ENCODE measurements at regions not wholly inside any gene's neighbourhood (a gene's known extent, or its start where the extent isn't known, plus 50 kb on each side); places are given as distances from the start of the nearest gene placed in this dataset.

DNA sequence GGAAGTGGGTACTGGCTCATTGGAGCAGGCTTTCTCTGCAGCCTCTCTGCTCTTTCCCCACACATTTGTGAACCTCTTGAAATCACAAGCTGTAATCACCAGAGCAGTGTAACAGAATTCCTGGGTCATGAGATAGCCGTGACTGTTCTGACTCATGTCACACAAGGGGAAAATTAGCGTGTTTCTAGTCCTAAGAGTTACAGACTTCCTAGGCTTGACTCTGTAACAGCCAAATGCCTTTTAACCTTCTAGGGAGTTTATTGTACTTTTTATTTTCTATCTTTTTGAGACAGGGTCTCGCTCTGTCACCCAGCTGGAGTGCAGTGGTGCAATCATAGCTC, 54.7 kb upstream of the TRAK1 start:
- Mint-ChIP-seq H3K27me3 (ENCODE audit: insufficient read depth, low read depth, poor library complexity) (peaks cover 5% of the 10 kb centered on the region), H3K4me3 (no peak overlapping the region), H3K9me3 (no peaks in the 10 kb centered on the region), H3K4me1 (peaks cover 30% of the 10 kb centered on the region), H3K36me3 (ENCODE audit: low read depth) (peaks cover 12% of the 10 kb centered on the region; the same call in 1 of the 3 replicates), H3K27ac (peak overlapping the region; percentile 75)
- H4K20me1 ChIP-seq (replicated peaks; ENCODE audit: insufficient read depth) = no peaks in the 10 kb centered on the region
- no peak overlapping the region for H3K4me3 ChIP-seq
- no peak overlapping the region for H2AFZ ChIP-seq
- H3K27me3 ChIP-seq (ENCODE audit: insufficient read depth) = no peaks in the 10 kb centered on the region
- no peaks in the 10 kb centered on the region for H3K36me3 ChIP-seq (ENCODE audit: insufficient read depth)
- peaks cover 18% of the 10 kb centered on the region for H3K4me1 ChIP-seq (ENCODE audit: insufficient read depth)
- H3K27ac ChIP-seq (ENCODE audit: low read depth) = no peak overlapping the region
- DNase-seq (ENCODE audit: low spot score) = no peak
- H3K4me2 ChIP-seq = no peak overlapping the region
- peaks cover 65% of the 10 kb centered on the region for H3K79me2 ChIP-seq (replicated peaks; ENCODE audit: insufficient read depth)
- H3K9me2 ChIP-seq (ENCODE audit: insufficient read depth) = no peaks in the 10 kb centered on the region
- no peak for ATAC-seq
- H3F3A ChIP-seq (replicated peaks; ENCODE audit: low read depth) = no peaks in the 10 kb centered on the region
- TF ChIP-seq, protein P1, sequence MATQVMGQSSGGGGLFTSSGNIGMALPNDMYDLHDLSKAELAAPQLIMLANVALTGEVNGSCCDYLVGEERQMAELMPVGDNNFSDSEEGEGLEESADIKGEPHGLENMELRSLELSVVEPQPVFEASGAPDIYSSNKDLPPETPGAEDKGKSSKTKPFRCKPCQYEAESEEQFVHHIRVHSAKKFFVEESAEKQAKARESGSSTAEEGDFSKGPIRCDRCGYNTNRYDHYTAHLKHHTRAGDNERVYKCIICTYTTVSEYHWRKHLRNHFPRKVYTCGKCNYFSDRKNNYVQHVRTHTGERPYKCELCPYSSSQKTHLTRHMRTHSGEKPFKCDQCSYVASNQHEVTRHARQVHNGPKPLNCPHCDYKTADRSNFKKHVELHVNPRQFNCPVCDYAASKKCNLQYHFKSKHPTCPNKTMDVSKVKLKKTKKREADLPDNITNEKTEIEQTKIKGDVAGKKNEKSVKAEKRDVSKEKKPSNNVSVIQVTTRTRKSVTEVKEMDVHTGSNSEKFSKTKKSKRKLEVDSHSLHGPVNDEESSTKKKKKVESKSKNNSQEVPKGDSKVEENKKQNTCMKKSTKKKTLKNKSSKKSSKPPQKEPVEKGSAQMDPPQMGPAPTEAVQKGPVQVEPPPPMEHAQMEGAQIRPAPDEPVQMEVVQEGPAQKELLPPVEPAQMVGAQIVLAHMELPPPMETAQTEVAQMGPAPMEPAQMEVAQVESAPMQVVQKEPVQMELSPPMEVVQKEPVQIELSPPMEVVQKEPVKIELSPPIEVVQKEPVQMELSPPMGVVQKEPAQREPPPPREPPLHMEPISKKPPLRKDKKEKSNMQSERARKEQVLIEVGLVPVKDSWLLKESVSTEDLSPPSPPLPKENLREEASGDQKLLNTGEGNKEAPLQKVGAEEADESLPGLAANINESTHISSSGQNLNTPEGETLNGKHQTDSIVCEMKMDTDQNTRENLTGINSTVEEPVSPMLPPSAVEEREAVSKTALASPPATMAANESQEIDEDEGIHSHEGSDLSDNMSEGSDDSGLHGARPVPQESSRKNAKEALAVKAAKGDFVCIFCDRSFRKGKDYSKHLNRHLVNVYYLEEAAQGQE (IDR thresholded peaks at IDR 0.05; ENCODE audit: unreplicated experiment) = no peak
- TF ChIP-seq NANOG (IDR thresholded peaks at IDR 0.05; ENCODE audit: borderline replicate concordance) (no peak), CREB1 (CRISPR knock-in tag; IDR thresholded peaks at IDR 0.05; ENCODE audit: low read depth) (no peak), STAT1 (IDR thresholded peaks at IDR 0.05; ENCODE audit: unreplicated experiment) (no peak), JUNB (IDR thresholded peaks at IDR 0.05; ENCODE audit: unreplicated experiment) (no peak), EZH2phosphoT487 (IDR thresholded peaks at IDR 0.05; ENCODE audit: unreplicated experiment) (no peak), CTCF (conservative IDR thresholded peaks at IDR 0.05; ENCODE audit: low read depth in 2 of 2) (no peak), POLR2AphosphoS5 (IDR thresholded peaks at IDR 0.05; ENCODE audit: low read depth) (no peak), ZNF331 (CRISPR knock-in tag; IDR thresholded peaks at IDR 0.05; ENCODE audit: low read depth) (no peak), EZH2 (IDR thresholded peaks at IDR 0.05; ENCODE audit: low read depth, unreplicated experiment) (no peak), ZNF114 (CRISPR knock-in tag; IDR thresholded peaks at IDR 0.05) (no peak), ZNF462 (CRISPR knock-in tag; IDR thresholded peaks at IDR 0.05) (no peak)
- TF ChIP-seq, protein P2, sequence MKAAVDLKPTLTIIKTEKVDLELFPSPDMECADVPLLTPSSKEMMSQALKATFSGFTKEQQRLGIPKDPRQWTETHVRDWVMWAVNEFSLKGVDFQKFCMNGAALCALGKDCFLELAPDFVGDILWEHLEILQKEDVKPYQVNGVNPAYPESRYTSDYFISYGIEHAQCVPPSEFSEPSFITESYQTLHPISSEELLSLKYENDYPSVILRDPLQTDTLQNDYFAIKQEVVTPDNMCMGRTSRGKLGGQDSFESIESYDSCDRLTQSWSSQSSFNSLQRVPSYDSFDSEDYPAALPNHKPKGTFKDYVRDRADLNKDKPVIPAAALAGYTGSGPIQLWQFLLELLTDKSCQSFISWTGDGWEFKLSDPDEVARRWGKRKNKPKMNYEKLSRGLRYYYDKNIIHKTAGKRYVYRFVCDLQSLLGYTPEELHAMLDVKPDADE (IDR thresholded peaks at IDR 0.05) = no peak
